OCI-LY7 (cell line): ENCODE measurements at regions not wholly inside any gene's neighbourhood (a gene's known extent, or its start where the extent isn't known, plus 50 kb on each side); places are given as distances from the start of the nearest gene placed in this dataset.

Experiments
- CTCF ChIP-seq: fragments of 200-600 bp; sonication (generic); conservative IDR thresholded peaks from 2 replicates; pipeline ENCODE4 v1.5.1; 2014; ENCODE audit warnings: mild to moderate bottlenecking, antibody characterized with exemption, low read length, moderate library complexity, mixed read lengths
- EZH2phosphoT487 ChIP-seq: fragments of 200-600 bp; sonication (generic); IDR thresholded peaks from 2 replicates; pipeline ENCODE4 v1.6.1; 2018; ENCODE audit warnings: low read depth, borderline replicate concordance, mild to moderate bottlenecking, mixed run types, antibody characterized with exemption, low read length, moderate library complexity, mixed read lengths

GRCh38 chr7:52782348-52782747, 253.1 kb upstream of the POM121L12 start:
- TF ChIP-seq EZH2phosphoT487 (no peak), CTCF (no peak)
